GM18867 (cell line): ENCODE measurements at regions not wholly inside any gene's neighbourhood (a gene's known extent, or its start where the extent isn't known, plus 50 kb on each side); places are given as distances from the start of the nearest gene placed in this dataset.

Source experiments
- ATAC-seq: cut with Tn5 transposase; IDR thresholded peaks from one replicate; pipeline ENCODE4 v1.9.1; 2021; ENCODE audit warnings: mild to moderate bottlenecking, moderate library complexity; ENCODE audit not compliant: unreplicated experiment

GRCh38 chr19:28889941-28890670 is 322.8 kb downstream of the UQCRFS1 start:
- no peak for ATAC-seq

GRCh38 chr19:28887920-28888618 is 324.9 kb downstream of the UQCRFS1 start:
- no peak for ATAC-seq

- no peak for ATAC-seq
These were observed 326.2 kb downstream of the UQCRFS1 start for GRCh38 chr19:28886708-28887107.

- no peak for ATAC-seq
These were observed 327.0 kb downstream of the UQCRFS1 start for GRCh38 chr19:28885965-28886364.

DNA sequence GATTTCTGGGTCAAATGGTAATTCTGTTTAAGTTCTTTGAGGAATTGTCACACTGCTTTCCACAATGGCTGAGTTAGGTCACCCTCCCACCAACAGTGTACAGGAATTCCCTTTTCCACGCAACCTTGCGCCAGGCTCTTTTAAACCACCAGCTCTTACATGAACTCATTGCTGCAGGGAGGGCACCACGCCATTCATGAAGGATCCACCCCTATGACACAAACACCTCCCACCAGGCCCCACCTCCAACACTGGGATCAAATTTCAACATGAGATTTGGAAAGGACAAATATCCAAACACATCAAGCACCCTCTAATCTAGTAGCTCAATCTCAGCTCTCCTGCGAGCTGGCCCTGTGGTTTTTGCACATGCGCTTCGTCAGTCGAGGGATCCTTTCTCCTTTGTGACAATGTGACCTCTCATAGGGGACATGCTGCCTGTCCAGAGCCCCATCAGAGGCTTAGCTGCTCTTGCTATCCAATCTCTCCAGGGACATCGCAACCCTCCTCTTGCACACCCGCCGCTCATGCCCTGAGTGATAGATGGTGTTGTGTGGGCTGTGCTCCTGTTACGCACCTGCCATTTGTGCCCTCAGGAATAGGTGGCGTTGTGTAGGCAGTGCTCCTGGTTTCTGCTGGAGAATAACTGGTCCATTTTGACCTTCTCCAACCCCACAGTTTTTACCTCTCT is 328.0 kb downstream of the UQCRFS1 start:
- ATAC-seq, result no peak

DNA sequence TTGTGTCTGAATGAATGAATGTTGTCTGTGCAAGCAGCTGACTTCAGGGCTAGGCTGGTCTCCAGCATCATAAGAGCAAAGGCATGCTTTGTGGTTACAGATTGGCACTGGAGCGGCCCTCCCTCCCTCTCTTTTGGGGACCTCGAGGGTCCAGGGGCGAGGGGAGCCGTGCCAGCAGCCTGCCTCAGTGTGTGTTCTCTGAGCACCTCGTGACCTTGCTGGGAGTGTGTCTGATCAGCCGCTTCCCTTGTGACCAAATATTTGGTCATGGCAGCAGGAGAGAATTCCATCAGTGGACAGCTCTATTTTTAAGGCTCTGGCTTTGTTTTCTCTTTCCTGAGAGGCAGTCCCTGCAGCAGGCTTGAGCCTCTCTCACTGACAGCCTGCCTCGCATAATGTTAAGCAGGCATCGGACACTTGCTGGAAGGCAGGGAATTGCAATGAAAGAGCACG is 329.7 kb downstream of the UQCRFS1 start:
- no peak for ATAC-seq

DNA sequence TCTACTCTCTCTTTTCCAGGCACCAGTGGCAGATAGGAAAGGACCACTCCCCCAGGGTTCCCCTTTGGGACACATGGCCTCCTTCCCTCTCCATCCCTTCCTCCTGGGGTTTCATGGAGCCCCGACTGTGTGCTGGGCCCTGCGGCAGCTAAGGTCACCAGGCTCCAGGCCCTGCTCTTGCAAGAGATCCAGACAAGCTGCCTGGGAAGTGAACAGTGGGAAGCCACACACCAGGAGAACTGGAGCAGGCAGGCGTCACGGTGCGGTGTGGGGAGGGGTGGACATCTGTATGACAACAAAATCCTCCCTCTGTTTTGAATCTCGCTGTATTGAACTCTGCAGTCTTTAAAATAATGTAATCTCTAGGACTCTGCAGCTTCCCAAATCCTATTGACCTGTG is 330.1 kb downstream of the UQCRFS1 start:
- no peak for ATAC-seq

- no peak for ATAC-seq
These were observed 331.3 kb downstream of the UQCRFS1 start for GRCh38 chr19:28881616-28882015.

DNA sequence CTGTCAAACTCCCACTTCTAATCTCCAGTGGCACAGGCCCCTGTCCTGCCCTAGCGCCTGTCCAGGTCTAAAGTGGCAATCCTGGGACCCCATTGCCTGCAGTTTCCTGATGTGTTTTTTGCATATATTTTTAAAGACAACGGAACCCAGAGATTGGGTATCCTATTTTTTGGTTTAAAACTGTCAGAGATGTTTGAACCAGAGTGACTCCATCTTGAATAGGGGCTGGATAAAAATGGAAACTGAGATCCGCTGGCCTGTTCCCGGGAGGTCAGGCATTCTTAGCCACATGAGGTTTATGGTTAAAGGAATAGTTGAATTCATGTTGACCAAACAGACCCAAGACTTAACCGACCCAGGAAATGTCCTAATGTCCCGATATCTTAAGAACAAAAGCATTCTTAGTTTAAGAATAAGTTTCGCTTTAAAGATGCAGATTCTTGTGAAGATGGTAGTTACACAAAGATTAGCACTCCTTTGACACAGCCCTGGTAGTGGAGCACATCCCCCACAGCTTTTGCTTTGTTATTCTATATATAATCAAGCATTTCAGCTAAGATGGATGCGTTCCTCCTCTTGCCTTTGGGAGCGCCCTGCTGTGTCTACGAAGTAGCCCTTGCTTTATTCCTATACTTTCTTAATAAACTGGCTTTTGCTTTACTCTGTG is 332.1 kb downstream of the UQCRFS1 start:
- ATAC-seq, result no peak

DNA sequence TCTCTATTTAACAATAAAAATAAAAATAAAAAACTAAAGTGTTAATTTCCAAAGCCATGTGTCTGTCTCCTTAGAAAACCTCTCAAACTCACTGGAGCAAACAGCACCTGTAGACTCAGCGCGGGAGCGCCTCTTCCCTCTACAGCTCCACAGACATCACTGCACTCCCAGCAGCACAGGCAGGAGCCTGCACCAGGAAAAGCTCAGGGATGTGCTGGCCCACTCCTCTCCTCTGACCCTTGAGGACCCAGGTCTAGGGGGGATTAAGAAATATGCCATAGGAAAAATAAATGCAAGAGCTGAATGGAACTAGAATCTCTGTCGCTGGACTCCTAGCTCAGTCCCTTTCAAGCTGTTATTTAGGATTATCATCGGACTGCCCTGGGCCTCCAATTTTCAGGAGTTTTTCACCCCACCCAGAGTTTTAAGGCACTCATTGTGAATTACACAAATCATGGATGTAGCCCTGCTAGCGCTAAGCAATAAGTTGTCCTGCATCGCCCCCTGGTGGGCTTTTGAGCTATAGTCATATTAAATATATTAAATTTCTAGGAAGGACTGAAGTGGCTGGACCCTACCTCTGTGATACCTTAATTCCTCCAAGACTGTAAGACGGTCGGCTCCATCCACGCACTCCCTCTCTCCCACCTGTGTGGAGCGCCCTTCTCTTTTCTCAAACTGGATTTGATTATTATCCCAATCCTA is 333.9 kb downstream of the UQCRFS1 start:
- ATAC-seq, result no peak

- ATAC-seq, result no peak
These were observed 336.3 kb downstream of the UQCRFS1 start for GRCh38 chr19:28876609-28877123.

GRCh38 chr19:28874742-28875141 is 338.2 kb downstream of the UQCRFS1 start:
- no peak for ATAC-seq

DNA sequence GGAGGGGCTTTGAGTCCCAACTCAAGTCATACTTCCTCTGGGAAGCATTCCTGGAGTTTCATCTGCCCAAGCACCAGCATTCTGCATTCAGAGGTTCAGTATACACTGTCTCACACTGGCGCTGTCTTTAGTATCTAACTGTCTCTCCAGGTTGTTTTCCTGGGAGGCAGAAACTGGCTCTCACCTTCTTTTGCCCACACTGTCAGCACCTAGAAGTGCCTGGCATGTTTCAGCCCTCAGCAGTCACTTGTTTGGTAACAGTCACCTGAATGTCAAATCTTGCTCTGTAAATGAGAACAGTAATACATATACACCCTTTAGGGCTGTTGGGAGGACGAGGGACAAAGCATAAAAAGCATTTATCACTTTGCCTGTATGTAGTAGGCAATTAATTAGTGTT is 339.6 kb downstream of the UQCRFS1 start:
- no peak for ATAC-seq

GRCh38 chr19:28871099-28871725 is 341.7 kb downstream of the UQCRFS1 start:
- no peak for ATAC-seq

DNA sequence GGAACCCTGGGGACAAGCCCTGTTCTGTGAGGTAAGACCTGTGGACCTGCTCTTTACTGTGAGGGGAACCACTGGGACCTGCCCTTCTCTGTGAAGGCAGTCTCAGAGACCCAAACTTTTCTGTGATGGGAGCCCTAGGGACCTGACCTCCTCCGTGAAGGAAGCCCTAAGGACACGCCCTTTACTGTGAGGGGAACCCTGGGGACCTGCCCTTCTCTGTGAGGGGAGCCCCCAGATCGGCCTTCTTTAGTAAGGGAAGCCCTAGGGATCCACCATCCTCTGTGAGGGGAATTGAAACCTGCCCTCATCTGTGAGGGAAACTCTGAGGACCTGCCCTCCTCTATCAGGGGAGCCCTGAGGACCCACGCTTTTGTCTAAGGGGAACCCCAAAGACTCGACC is 343.5 kb downstream of the UQCRFS1 start:
- ATAC-seq, result no peak

DNA sequence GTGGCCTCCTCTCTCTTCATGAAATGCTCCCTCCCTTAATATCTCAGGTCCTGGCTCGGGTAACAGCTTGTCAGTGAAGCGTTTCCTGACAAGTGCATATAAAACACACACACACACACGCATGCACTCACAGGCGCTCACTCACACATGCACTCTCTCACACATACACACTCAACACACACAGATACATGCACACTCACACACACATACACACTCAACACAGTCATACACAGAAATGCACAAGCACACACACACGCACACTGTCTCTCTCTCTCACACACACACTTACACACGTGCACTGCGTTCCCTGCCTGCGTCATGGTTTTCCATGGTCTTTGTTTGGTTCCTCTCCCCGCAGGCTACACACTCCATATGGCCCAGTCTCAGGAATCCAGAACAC is 344.1 kb downstream of the UQCRFS1 start:
- no peak for ATAC-seq

- no peak for ATAC-seq
These were observed 345.0 kb downstream of the UQCRFS1 start for GRCh38 chr19:28867978-28868377.

- no peak for ATAC-seq
These were observed 348.3 kb downstream of the UQCRFS1 start for GRCh38 chr19:28864577-28865042.

DNA sequence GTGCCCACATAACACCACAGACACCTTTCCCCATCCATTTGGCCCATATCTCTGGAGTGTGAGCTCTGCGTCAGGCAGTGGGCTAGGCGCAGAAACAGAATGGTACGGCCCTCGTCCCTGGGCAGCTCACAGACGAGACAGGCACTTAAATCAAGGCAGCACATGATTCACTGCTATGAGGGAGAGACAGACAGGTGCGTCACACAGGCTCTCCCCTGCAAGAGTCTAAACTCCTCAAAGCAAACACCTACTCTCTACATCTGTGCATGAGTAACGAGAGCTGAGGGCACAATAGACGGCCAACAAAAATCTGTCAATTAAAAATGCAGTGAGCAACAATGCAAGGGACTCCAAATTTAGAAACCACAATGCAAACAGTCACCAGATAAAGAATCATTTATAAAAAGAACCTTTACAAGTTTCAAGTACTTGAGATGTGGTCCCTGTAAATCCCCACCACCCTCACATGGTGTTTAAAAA is 348.9 kb downstream of the UQCRFS1 start:
- ATAC-seq, result no peak

GRCh38 chr19:28862238-28862637 is 350.7 kb downstream of the UQCRFS1 start:
- ATAC-seq, result no peak
